Osteocyte (in vitro differentiated cells): ENCODE measurements at regions not wholly inside any gene's neighbourhood (a gene's known extent, or its start where the extent isn't known, plus 50 kb on each side); places are given as distances from the start of the nearest gene placed in this dataset.

Experiments
- DNase-seq: peaks from one replicate; pipeline ENCODE4 v3.0.0; 2021; ENCODE audit warnings: mixed read lengths; ENCODE audit not compliant: unreplicated experiment; ENCODE audit errors: extremely low spot score
- H3K27ac Mint-ChIP-seq: one replicate; pipeline ENCODE4 v1.8.0; 2021; ENCODE audit warnings: mild to moderate bottlenecking, mixed read lengths; ENCODE audit not compliant: unreplicated experiment
- H3K27me3 Mint-ChIP-seq: one replicate; pipeline ENCODE4 v1.8.0; 2021; ENCODE audit warnings: mixed read lengths; ENCODE audit not compliant: unreplicated experiment
- H3K36me3 Mint-ChIP-seq: one replicate; pipeline ENCODE4 v1.8.0; 2021; ENCODE audit warnings: mixed read lengths; ENCODE audit not compliant: unreplicated experiment
- H3K4me1 Mint-ChIP-seq: one replicate; pipeline ENCODE4 v1.8.0; 2021; ENCODE audit warnings: mixed read lengths; ENCODE audit not compliant: unreplicated experiment
- H3K4me3 Mint-ChIP-seq: one replicate; pipeline ENCODE4 v1.8.0; 2021; ENCODE audit warnings: mild to moderate bottlenecking, moderate library complexity, mixed read lengths; ENCODE audit not compliant: unreplicated experiment
- H3K9me3 Mint-ChIP-seq: one replicate; pipeline ENCODE4 v1.8.0; 2021; ENCODE audit warnings: mixed read lengths; ENCODE audit not compliant: unreplicated experiment
- TF ChIP-seq, protein P1 (sequence below): fragments of 200-600 bp; sonication (generic); IDR thresholded peaks from 2 replicates; pipeline ENCODE4 v1.5.0; 2021; ENCODE audit warnings: antibody characterized with exemption, mild to moderate bottlenecking, moderate library complexity

DNA sequence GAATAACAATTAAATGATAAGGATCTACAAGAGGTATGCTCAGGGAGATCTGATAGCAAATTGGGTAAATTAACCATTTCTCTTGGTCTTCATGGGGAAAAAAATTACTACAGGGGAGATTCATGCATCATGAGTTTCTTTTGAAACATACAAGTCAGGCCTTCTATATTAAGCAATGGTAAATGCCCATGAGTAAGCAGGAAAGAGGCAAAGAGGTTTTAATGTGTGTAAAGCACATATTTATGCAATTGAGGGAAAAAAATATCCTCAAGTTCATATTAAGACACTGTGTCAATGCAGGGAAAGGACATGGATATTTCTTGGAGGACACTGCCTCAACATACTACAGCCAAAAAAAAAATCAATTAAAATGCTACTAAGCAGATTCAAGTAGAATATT, 73.4 kb upstream of the NR4A3 start:
- H3K27ac Mint-ChIP-seq = no peak overlapping the region
- H3K4me3 Mint-ChIP-seq = no peak overlapping the region
- no peaks in the 10 kb centered on the region for H3K4me1 Mint-ChIP-seq
- TF ChIP-seq, protein P1, sequence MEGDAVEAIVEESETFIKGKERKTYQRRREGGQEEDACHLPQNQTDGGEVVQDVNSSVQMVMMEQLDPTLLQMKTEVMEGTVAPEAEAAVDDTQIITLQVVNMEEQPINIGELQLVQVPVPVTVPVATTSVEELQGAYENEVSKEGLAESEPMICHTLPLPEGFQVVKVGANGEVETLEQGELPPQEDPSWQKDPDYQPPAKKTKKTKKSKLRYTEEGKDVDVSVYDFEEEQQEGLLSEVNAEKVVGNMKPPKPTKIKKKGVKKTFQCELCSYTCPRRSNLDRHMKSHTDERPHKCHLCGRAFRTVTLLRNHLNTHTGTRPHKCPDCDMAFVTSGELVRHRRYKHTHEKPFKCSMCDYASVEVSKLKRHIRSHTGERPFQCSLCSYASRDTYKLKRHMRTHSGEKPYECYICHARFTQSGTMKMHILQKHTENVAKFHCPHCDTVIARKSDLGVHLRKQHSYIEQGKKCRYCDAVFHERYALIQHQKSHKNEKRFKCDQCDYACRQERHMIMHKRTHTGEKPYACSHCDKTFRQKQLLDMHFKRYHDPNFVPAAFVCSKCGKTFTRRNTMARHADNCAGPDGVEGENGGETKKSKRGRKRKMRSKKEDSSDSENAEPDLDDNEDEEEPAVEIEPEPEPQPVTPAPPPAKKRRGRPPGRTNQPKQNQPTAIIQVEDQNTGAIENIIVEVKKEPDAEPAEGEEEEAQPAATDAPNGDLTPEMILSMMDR = no peak
- H3K9me3 Mint-ChIP-seq = no peaks in the 10 kb centered on the region
- DNase-seq = no peak
- H3K27me3 Mint-ChIP-seq = peaks cover 20% of the 10 kb centered on the region
- H3K36me3 Mint-ChIP-seq = no peaks in the 10 kb centered on the region

DNA sequence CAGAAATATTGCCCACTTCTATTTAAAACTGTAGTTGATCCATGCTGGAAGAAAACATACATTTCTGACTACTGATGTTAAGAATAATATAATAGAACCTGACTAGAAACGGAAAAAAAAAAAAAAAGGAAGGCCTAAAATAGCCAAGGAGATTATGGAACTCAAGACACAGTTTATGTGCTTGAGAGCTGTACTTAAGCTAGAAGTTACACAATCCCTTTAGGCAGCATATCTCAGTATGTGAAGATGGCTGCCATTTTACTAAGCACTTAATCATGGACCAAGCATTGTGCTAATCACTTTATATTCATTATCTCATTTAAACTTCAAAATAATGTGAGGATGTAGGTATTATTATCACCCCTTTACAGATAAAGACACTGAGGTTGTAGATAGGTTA, 73.0 kb upstream of the NR4A3 start:
- DNase-seq = no peak
- Mint-ChIP-seq H3K27ac (no peak overlapping the region), H3K4me1 (no peaks in the 10 kb centered on the region), H3K4me3 (no peak overlapping the region), H3K9me3 (no peaks in the 10 kb centered on the region), H3K36me3 (no peaks in the 10 kb centered on the region), H3K27me3 (peaks cover 23% of the 10 kb centered on the region)
- TF ChIP-seq, protein P1 = no peak

DNA sequence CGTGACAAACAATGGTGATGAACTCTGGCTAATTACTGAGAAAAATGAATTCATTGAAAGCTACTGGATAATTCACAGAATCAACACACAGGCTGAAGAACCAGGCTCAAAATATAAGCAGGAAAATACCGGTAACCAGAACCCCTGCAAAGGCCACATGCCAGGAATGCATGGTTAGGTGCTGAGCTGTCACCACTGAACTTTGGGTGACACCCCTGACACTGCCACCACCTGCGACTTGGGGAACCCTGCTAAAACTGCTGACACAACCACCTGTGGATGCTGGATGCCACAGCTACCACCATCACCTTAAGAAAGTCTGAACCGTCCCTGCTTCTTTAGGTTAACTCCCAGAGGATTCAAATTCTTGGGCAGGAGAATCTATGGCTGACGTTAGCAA, 72.0 kb upstream of the NR4A3 start:
- TF ChIP-seq, protein P1 = no peak
- H3K36me3 Mint-ChIP-seq = no peaks in the 10 kb centered on the region
- H3K4me3 Mint-ChIP-seq = no peak overlapping the region
- no peaks in the 10 kb centered on the region for H3K9me3 Mint-ChIP-seq
- no peak overlapping the region for H3K27ac Mint-ChIP-seq
- DNase-seq = no peak
- H3K4me1 Mint-ChIP-seq = no peaks in the 10 kb centered on the region
- peaks cover 30% of the 10 kb centered on the region for H3K27me3 Mint-ChIP-seq

DNA sequence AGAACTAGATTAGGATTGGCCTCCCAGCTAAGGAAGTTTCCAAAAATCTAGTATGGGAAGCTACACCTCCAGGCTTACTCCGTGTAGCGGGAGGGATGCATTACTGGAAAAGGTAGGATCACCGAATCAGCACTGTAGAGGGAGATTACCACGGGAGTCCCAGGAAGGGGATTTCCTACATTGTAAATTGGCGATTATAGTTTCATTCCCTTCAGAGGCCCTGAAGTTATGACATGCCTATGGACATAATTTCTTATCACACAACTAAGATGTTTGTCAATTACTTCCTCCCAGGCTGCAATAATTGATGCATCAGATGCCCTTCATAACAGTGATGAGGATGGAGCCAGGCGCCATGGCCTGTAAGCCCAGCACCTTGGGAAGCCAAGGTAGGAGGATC, 71.2 kb upstream of the NR4A3 start:
- H3K4me3 Mint-ChIP-seq = no peak overlapping the region
- TF ChIP-seq, protein P1 = no peak
- H3K27me3 Mint-ChIP-seq = peaks cover 35% of the 10 kb centered on the region
- no peaks in the 10 kb centered on the region for H3K36me3 Mint-ChIP-seq
- DNase-seq = no peak
- H3K27ac Mint-ChIP-seq = no peak overlapping the region
- no peaks in the 10 kb centered on the region for H3K4me1 Mint-ChIP-seq
- no peaks in the 10 kb centered on the region for H3K9me3 Mint-ChIP-seq

DNA sequence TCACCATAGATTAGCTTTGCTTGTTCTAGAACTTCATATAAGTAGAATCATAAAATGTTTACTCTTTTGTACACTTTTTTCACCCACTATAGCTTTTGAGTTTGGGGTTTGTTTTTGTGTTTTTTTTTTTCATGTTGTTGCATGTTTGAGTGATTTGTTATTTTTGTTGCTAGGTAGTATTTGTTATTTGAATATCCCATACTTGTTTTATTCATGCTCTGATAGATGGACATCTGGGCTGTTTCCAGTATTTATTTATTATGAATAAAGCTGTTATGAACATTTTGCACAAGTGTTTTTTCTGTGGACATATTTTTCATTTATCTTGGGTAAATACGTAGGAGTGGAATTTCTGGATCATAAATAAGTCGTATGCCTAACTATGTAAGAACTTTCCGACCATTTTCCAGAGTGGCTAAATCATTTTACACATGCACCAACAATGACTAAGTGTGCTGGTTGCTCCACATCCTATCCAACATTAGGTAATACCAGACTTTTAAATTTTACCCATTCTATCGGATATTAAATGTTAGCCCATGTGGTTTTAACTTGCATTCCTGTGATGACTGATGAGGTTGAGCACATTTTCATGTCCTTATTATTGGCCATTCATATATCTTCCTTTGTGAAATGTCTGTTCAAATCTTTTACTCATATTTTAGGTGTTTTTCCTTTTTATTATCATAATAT, 69.1 kb upstream of the NR4A3 start:
- H3K4me3 Mint-ChIP-seq = no peak overlapping the region
- no peaks in the 10 kb centered on the region for H3K9me3 Mint-ChIP-seq
- H3K36me3 Mint-ChIP-seq = no peaks in the 10 kb centered on the region
- DNase-seq = no peak
- H3K27ac Mint-ChIP-seq = no peak overlapping the region
- TF ChIP-seq, protein P1 = no peak
- H3K4me1 Mint-ChIP-seq = no peaks in the 10 kb centered on the region
- H3K27me3 Mint-ChIP-seq = peaks cover 32% of the 10 kb centered on the region
